ENCODE measurements at regions not wholly inside any gene's neighbourhood (a gene's known extent, or its start where the extent isn't known, plus 50 kb on each side); places are given as distances from the start of the nearest gene placed in this dataset.

- TF ChIP-seq ATF2 (IDR thresholded peaks at IDR 0.05; ENCODE audit: low read length) (no peak), NR2F1 (conservative IDR thresholded peaks at IDR 0.05) (no peak), ZNF274 (IDR thresholded peaks at IDR 0.05; ENCODE audit: insufficient read depth, insufficient read length) (no peak), GABPA (IDR thresholded peaks at IDR 0.05; ENCODE audit: low read depth) (no peak), MYC (IDR thresholded peaks at IDR 0.05; ENCODE audit: insufficient read depth, insufficient read length, insufficient replicate concordance, low read length, severe bottlenecking) (no peak), STAT1 (conservative IDR thresholded peaks at IDR 0.05) (no peak)
Observed at GRCh38 chr9:22210936-22211335, 201.8 kb upstream of the CDKN2B start (continued).

DNA sequence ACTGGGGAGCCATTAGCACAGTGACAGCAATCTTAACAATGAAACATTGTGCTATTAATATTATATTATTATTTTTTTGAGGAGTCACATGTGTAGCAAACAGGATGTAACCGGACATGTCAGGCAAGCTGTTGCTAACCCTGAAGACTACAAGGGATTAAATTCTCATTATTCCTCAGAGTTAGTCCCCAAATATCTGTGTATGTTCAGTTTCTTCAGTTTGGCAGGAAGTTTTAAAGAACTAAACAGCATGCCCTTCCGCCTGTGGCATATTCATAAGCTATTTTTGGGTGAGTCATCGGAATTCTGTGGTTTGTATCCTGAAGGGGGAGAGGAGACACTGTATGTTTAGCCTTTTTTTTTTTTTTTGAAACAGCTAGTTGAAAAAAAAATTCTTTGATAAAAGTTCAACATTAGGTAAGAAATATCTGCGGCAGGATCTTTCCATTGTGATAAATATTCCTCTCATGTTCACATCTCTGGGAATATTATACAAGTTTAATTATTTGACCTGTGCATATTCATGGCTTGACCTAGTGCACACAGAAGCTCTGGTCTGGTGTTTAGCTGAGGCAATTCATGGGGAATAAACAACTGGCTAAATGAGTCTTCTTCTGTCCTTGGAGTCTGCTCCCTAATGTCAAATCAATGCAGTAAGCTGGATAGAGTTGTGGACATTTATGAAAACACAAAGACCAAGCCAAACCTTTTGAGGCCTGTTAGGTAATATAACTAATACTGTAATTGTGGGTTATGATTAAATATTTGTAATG is 202.7 kb upstream of the CDKN2B start:
- Histone ChIP-seq H3K27me3 (replicated peaks in 1 of 2; ENCODE audit: control insufficient read depth in 2 of 2, insufficient read depth in 2 of 2, low read length in 1 of 2) (no peaks in the 10 kb centered on the region), H3K79me2 (ENCODE audit: control insufficient read depth, insufficient read depth, low read length) (no peaks in the 10 kb centered on the region), H3K4me2 (ENCODE audit: control insufficient read depth, insufficient read depth) (no peak overlapping the region), H3K9ac (ENCODE audit: control insufficient read depth, insufficient read depth, low read length) (no peak overlapping the region), H2AFZ (ENCODE audit: control insufficient read depth, low read depth, low read length) (no peak overlapping the region), H3K4me3 (no peak overlapping the region), H4K20me1 (ENCODE audit: control insufficient read depth, insufficient read depth) (no peaks in the 10 kb centered on the region), H3K9me3 (replicated peaks; ENCODE audit: control insufficient read depth, insufficient read depth, low read length) (no peaks in the 10 kb centered on the region), H3K27ac (ENCODE audit: control insufficient read depth, insufficient read depth) (no peak overlapping the region), H3K4me1 (ENCODE audit: control insufficient read depth, insufficient read depth, low read length) (no peaks in the 10 kb centered on the region), H3K36me3 (ENCODE audit: control insufficient read depth in 2 of 2, insufficient read depth in 2 of 2, low read length in 1 of 2) (no peaks in the 10 kb centered on the region)
- in situ Hi-C loops (cut with MboI) (no loop called here), intact Hi-C loops (cut with micrococcal nuclease; ENCODE audit: unreplicated experiment) (no loop called here)
- ChIA-PET SMC1A (ENCODE audit: uncharacterized antibody, unreplicated experiment) (no interaction called here), CTCF (no interaction called here), RAD21 (ENCODE audit: unreplicated experiment) (no interaction called here), POLR2A (no interaction called here)
- FAIRE-seq, result no peak
- no TSS peak for BruUV-seq (replicated peaks)
- no peak for ATAC-seq
- 21% methylated on average over 4 of the region's 4 CpGs for WGBS (ENCODE audit: insufficient coverage, insufficient replicate concordance, low lambda C conversion rate, missing lambda C conversion rate)
- no peak for DNase-seq (ENCODE audit: low read depth, low spot score)
- TF ChIP-seq HDAC2 (IDR thresholded peaks at IDR 0.05), result no peak
- no peak for TF ChIP-seq RUNX3 (IDR thresholded peaks at IDR 0.05; ENCODE audit: low read length)
- TF ChIP-seq POLR2A (IDR thresholded peaks at IDR 0.05; ENCODE audit: low read depth, low read length), result no peak
- TF ChIP-seq, protein P1, sequence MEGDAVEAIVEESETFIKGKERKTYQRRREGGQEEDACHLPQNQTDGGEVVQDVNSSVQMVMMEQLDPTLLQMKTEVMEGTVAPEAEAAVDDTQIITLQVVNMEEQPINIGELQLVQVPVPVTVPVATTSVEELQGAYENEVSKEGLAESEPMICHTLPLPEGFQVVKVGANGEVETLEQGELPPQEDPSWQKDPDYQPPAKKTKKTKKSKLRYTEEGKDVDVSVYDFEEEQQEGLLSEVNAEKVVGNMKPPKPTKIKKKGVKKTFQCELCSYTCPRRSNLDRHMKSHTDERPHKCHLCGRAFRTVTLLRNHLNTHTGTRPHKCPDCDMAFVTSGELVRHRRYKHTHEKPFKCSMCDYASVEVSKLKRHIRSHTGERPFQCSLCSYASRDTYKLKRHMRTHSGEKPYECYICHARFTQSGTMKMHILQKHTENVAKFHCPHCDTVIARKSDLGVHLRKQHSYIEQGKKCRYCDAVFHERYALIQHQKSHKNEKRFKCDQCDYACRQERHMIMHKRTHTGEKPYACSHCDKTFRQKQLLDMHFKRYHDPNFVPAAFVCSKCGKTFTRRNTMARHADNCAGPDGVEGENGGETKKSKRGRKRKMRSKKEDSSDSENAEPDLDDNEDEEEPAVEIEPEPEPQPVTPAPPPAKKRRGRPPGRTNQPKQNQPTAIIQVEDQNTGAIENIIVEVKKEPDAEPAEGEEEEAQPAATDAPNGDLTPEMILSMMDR (IDR thresholded peaks at IDR 0.05 in 2 of 3, conservative IDR thresholded peaks at IDR 0.05 in 1 of 3; ENCODE audit: control insufficient read depth in 2 of 3, extremely low read depth in 1 of 3, insufficient read depth in 1 of 3, low read depth in 3 of 3, low read length in 3 of 3), result no peak
- TF ChIP-seq FOXK2 (IDR thresholded peaks at IDR 0.05), result no peak
- no peak for TF ChIP-seq LARP7 (IDR thresholded peaks at IDR 0.05)
- TF ChIP-seq, protein P2, sequence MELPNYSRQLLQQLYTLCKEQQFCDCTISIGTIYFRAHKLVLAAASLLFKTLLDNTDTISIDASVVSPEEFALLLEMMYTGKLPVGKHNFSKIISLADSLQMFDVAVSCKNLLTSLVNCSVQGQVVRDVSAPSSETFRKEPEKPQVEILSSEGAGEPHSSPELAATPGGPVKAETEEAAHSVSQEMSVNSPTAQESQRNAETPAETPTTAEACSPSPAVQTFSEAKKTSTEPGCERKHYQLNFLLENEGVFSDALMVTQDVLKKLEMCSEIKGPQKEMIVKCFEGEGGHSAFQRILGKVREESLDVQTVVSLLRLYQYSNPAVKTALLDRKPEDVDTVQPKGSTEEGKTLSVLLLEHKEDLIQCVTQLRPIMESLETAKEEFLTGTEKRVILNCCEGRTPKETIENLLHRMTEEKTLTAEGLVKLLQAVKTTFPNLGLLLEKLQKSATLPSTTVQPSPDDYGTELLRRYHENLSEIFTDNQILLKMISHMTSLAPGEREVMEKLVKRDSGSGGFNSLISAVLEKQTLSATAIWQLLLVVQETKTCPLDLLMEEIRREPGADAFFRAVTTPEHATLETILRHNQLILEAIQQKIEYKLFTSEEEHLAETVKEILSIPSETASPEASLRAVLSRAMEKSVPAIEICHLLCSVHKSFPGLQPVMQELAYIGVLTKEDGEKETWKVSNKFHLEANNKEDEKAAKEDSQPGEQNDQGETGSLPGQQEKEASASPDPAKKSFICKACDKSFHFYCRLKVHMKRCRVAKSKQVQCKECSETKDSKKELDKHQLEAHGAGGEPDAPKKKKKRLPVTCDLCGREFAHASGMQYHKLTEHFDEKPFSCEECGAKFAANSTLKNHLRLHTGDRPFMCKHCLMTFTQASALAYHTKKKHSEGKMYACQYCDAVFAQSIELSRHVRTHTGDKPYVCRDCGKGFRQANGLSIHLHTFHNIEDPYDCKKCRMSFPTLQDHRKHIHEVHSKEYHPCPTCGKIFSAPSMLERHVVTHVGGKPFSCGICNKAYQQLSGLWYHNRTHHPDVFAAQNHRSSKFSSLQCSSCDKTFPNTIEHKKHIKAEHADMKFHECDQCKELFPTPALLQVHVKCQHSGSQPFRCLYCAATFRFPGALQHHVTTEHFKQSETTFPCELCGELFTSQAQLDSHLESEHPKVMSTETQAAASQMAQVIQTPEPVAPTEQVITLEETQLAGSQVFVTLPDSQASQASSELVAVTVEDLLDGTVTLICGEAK (IDR thresholded peaks at IDR 0.05; ENCODE audit: borderline replicate concordance), result no peak
- TF ChIP-seq ZNF622 (IDR thresholded peaks at IDR 0.05), result no peak
- no peak for TF ChIP-seq ZNF24 (IDR thresholded peaks at IDR 0.05)
- no peak for TF ChIP-seq SIN3A (IDR thresholded peaks at IDR 0.05; ENCODE audit: low read depth, low read length)
- TF ChIP-seq JUND (IDR thresholded peaks at IDR 0.05; ENCODE audit: low read depth, low read length), result no peak
- TF ChIP-seq WRNIP1 (IDR thresholded peaks at IDR 0.05; ENCODE audit: borderline replicate concordance, low read depth, low read length), result no peak
- TF ChIP-seq CBFB (IDR thresholded peaks at IDR 0.05; ENCODE audit: low read depth), result no peak
